Suppressor macrophage treated with lipopolysaccharide for 1 hour (primary cell): ENCODE measurements at regions not wholly inside any gene's neighbourhood (a gene's known extent, or its start where the extent isn't known, plus 50 kb on each side); places are given as distances from the start of the nearest gene placed in this dataset.

Experiments used
- DNase-seq, 3 donors: peaks; one replicate each; pipeline ENCODE4 v3.0.0-alpha.2; 2020 to 2022

DNA sequence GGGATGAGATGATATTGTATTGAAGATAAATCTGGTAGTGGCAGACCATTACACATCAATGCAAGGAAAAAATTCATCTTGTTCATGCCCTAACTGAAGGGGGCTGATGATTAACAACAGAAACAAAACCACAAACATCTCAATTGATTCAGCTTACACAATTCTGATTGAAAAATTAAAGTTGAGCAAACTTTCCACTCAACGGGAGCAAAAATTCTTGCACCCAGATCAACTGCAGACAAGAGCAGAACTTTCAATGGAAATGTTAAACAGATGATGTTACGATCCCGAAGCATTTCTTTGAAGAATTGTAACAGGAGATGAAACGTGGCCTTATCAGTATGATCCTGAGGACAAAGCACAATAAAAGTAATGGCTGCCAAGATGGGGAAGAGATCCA is 172.4 kb upstream of the SOX5 start:
- no peak for DNase-seq

DNA sequence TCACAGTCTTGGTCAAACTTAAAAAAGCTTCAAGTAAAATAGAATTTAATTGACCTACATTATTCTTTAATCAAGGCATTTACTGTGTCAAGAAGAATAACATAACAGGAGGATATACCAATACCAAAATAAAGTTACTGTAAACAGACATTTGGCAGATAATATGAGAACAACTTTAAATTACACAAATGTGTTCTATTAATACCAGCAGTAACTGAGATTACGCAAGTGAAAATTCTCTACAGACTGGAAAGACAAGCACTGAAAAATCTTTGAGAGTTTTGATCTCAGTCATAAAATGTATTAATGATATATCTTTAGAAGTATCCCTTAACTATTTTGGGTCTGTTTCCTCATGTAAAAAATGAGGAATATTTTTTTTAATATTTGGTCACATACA is 169.2 kb upstream of the SOX5 start:
- DNase-seq = no peak

DNA sequence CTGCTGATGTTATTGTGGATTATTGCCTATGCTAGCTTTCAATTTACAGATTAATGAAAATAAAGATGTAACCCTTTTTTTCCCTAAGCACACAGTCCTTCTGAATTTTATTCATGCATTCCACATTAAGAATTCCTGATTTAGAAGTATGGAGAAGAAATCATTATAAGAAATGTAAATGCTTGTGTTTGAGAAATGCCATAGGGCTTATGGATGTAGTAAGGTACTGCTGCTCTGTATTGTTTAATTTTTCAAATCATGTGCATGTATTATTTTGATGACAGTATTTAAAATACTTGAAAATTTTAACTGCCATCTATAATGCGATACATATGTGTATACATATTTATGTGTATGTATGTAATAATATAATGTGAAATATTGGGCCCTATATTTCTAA is 167.1 kb upstream of the SOX5 start:
- DNase-seq = no peak

DNA sequence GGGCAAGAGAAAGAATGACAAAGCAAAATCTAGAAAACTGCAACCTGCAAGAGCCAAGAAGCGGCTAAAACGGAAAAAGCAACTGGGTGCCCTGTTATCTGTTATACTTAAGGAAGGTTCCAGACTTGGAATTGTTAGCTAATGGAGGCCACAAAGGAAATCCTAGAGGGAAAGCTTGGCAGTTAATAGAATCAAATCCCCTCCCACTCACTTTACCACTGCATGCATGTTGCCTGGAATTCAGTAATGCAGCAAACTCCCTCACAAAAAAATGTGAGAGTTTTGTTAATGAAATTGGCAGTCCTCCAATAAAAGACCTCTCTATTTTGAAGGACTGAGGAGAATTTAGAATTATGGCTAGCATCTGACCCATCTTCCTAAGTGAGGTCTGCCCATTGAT is 164.2 kb upstream of the SOX5 start:
- DNase-seq = no peak

DNA sequence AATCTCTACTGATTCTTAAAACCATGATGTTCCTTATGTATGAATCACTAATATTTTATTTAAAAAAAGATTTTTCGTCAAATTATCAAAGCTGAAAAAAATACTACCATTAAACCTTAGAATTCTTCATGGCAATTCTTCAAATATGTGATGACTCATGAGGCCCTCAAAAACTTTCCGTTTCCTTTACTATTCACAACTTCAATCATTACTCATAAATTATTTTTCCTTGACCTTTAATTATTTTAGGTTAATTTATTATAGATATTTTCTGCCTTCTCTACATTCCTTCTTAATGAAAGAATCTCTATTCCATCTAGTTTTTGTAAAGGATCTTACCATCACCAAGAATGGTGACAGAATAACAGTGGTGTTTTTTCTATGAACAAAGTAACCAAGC is 162.1 kb upstream of the SOX5 start:
- peak in 1 of 3 donors; percentile 7 for DNase-seq

DNA sequence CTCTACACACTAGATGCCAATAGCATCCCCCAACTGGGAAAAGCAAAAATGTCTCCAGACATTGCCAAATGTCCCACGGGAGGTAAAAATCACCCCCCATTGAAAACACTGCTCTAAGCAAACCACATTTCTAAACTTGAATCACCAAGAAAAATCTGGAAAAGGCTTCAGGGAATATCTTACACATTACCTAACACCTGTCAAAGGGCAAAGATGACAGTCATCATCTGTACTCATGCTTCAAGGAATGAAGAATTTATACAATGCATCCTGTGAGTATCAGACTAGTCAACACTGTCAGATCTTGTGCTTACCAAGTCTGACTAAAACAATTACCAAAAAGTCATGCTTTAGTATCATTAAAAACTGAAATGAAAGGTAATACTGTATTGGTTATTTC is 161.6 kb upstream of the SOX5 start:
- DNase-seq = no peak

DNA sequence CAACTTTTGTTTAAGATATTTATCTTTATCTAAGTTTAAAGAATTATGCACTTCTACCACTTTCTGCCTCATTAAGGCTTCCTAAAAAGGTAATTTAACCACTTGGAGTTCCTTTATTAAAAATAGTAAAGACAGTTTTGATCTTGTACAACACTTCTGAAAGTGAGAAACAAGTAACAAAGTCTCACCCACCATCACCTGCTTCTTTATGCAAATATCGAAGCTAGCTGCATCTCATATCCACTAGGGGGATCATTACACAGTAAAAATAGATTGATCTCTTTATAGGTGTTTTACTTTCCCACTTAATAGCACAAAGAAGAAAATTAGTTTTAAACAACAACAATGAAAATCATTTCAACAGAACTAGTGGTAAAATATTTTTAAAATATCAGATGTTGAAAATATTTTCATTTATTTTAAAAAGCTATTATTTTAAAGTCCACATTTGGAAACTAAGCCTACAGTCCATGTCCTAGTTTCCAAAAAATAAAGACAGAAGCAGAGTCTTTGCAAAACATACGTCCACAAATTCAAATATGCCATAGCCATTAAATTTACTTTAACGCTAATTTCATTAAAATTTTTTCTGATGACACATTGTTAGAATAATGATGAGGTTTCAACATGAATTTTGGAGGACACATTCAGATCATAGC is 160.0 kb upstream of the SOX5 start:
- DNase-seq = peak; percentile 16 to 41 (median 36)

DNA sequence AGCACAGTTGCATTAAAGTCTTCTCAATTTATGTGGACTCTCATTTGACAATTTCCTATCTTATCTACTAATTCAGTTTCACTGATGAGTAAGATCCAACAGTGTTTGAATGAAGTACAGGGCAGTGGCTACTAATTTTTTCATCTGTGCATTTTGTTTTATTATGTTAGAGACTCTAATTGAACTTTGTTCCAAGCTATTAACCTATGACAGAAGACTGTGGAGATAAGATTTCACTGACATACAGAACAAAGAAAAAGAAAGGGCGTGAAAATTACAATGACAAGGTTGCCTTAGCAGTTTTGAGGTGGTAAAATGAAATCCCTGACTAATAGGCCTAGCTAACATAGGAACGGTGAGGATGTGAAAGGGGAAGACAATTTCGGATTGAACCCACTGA is 153.2 kb upstream of the SOX5 start:
- DNase-seq = no peak

DNA sequence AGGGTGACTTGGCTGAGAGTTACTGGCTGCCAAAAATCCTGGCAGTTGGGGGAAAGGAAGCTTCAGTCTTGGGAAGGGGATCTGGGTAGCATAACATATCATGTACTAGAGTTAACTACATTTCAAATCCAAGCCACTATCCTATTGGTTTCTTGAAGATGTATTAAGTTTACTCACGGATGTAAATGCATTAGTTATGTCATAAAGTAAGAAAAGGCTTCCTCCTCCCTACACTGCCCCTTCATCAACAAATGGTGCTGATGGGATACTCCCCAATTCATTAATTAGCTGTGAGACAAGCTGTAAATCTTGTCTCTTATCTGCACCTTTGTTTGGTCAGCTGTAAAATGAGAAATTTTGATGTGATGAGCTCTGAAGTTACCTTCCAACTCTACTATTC is 150.1 kb upstream of the SOX5 start:
- DNase-seq = no peak

DNA sequence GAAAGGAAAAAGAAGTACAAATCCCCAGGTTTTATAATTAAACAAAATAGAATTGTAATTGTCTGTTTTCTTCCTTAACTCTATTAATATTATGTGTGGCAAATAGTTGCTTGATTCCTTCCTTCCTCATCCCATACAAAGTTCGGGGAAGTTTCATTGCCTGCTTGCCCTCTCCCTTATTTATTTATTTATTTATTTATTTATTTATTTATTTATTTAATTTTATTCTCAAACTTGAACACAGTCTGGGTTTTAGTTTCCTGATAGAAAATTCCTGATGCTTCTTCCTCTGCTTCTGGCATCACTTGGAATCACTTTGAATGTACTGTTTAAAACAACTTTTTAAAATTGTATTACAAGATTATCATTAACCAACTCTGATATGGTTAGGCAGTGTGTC is 145.8 kb upstream of the SOX5 start:
- DNase-seq = no peak

DNA sequence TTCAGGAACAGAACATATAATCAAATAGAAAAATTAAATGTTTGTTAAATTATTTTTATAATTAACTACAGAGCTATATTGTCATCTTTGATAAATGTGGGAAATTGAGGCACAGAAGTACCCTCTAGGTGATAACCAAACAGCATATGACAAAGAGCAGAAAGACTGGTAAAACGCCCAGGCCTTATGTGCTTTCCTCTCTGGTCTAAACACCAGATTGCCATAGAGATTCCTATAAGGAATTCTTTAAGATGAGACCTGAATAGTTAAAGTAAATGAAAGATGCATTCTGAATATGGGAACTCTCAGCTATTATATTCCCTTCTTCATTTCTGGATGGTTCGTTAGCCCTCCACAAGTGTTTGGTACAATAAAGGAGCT is 140.0 kb upstream of the SOX5 start:
- DNase-seq = no peak

DNA sequence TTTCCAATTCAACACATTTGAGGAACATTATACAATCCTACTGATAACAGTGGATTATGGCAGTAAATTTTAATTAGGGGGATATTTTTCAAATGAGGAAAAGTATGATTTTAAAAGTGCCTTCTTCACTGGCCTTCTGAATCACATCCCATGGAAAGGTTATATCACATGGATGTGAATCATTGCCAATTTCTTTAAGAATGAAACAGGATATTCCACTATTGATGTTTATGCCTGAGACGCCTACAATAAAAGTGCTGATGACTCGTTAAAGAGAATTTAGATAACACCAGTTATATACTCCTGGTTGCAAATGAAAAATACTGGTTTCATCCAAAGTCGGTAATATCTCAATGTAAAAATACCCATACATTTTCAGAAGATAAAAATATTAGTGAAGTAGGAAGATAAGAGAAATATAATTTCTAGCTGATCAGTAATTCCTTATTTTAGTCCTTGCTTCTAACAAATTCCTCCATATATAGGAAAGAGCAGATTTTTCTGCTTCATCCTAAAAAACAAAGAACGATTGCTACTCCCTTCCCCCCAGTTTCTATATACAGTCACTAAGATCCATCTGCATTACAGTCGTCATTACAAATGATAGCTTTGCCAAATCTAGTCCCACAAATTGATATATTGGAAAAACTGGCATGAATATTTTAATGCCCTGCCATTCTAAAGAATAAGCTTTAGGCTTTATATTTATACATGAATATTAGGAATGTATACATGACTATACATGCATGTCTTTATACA is 139.5 kb upstream of the SOX5 start:
- no peak for DNase-seq

DNA sequence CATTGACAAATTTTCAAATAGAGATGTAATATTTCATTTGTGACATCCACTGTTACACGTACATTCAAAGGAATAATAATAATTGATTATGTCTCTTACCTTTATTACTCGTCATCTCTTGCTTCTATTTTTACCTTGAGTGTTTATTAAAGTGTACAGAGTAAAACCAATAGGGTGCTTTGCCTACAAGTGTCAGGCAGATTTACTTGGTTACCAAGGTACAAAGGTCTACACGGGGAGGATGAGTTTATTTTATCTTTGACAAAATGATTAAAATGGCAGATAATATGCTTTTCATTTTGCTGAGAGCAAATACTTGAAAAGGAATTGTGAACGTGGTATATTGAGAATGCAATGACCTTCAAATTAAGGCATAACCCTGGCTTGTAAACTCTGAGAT is 137.8 kb upstream of the SOX5 start:
- no peak for DNase-seq

DNA sequence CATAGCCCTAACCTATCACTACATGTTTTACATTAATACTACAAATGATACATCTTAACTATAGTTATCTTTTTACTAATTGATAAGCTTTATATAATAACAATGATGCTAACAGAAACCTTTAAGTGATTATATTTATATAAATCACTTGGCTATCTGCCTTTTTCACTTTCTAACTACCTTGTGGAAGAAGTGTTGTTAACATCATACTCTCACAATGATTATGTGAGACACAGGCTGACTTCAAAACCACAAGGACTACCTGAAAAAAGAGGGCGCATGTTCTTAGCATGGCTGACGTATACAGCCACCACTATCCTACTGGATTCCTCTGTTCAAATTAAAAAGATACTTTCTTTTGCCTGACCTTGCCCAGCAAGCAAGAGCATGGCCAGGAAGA is 135.3 kb upstream of the SOX5 start:
- DNase-seq = no peak

DNA sequence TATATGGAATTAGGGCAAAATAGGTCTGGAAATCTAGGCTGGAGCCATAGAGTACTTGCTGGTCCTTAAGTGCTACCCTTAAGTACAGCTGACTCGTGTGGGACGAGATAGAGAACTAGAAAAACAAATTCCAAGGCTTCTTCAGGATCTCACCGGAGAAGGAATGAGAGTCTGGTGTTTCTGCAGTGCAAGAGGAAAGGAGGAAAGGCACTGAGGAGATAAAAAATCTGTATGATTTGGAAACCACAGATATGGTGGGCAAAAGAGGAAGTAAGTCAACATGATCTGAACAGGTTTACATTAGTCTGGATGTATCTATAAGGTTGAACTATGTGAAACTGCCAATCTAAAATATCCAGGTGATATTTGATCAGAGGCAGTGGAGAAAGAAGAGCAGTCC is 134.4 kb upstream of the SOX5 start:
- no peak for DNase-seq

DNA sequence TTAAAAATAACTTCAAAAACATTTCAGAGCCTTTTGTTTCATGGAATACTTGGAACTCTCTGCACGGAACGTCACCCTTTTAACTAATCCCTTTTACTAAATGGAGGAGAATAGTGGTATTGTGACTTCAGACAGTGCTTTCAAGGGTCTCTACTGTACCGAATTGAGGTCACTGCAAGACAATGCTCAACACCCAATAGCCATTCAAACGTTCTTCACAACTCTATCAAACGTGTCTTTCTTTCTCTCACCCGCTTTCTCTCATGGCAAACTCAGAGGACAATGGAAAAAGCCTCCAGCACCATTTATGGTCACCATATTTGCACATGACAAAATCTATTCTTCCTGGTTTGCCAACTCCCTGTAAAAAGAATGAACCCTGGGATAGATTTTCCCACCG is 132.1 kb upstream of the SOX5 start:
- DNase-seq = no peak

DNA sequence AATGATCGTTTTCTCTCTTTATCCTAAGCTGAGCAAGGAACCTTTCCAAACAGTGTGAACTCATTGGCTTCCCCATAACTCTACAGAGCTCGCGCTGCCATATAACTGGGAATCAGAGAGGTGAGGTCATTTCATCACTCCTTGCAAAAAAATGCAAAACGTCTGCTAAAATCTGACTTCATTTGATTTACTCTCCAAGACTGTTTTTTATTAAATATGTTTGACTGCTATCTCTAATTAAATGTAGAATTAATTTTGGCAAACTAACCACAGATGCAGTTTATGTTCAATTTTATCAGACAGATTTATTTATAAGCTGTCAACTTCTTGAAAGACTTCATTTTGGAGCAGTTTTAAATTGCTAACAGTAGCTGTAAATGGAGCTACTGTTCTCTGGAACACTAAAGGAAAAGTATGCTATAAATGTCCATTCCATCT is 131.6 kb upstream of the SOX5 start:
- DNase-seq = no peak

DNA sequence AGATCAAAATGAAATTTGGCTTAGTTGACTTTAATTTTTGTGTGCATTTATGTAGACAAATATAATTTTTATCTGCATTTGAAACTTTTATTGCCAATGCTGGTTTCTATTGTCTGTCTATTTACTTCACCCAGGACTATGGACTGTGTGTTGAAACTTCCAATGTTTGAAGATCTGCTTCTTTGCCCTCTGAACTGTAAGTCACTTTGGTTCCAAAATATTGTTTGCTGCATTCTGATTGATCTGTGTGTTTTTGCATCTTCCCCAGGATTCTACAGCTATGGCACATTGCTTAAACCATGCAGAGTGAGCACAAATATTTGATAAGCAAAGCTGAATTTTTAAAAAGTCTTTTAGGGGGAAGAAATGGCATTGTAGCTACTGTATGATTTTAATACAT is 131.0 kb upstream of the SOX5 start:
- DNase-seq = no peak

DNA sequence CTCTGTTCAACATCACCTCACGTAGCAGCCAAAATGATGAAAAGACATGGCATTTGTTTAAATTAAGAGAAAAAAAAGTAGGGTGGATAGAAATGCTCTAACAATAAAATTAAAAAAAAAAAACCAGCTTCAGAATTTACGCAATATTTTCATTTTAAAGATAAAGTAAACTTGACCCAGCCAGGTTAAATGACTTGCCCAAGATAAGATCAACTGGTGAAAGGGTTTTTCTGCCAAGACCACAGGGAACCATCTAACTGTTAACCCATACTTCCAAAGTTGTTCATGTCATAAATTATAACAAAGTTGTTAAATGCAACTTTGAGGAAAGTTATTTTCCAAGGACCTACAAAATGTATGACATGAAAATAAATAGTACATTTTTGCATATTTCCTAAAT is 129.6 kb upstream of the SOX5 start:
- DNase-seq = no peak

DNA sequence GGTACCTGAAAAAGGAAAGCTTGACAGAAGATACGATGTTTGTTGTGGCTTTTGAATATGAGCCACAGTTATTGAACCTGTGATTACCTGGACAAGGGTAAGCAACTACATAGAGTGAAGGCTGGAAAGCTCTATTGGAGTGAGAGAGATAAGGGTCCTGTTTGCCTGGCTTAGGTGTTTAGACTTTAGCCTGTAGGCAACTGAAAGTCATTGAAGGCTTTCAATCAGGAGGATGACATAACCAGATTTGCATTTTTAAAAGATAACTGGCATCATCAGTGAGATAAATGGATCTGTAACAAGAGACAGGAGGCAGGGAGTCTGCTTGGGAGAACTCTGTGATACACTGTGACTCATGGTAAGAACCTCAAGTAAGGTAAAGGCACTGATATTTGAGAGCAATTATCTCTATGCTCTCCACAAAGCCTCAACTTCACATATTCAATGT is 128.9 kb upstream of the SOX5 start:
- no peak for DNase-seq

DNA sequence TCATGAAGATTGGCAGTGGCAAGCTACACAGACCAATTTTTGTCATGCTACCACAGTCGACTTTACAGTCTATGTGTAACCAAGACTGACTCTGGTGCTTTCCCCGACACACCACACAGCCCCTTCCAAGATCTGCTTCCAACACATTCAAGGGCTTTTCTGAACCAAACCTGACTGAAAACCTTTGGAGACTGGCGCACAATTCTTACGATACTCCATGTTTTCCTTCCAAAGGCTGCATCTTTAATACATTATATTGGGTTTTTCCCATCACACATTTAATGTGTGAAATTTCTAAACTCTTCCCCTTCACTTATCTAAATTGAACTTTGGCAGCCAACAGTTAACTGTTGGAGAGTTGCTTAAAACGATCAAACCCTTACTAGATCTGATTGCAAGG is 127.7 kb upstream of the SOX5 start:
- no peak for DNase-seq

DNA sequence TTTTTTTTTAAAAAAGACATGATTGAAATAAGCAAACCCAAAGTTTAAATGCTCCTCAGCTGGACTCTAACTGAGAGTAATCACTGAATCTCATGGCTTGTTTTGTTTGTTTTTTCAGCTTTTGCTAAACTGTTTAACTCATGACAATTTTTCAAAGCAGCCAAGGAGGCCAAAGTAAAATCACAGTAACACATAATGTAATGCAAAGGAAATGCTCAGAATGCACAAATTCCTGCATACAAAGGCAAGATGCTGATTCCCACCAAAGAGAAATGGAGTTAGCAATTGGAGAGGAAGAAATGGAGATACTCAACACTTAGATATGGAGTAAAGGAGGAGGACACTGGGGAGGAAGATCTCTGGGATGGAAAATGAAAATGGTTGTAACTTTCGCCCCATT is 126.2 kb upstream of the SOX5 start:
- DNase-seq = no peak

DNA sequence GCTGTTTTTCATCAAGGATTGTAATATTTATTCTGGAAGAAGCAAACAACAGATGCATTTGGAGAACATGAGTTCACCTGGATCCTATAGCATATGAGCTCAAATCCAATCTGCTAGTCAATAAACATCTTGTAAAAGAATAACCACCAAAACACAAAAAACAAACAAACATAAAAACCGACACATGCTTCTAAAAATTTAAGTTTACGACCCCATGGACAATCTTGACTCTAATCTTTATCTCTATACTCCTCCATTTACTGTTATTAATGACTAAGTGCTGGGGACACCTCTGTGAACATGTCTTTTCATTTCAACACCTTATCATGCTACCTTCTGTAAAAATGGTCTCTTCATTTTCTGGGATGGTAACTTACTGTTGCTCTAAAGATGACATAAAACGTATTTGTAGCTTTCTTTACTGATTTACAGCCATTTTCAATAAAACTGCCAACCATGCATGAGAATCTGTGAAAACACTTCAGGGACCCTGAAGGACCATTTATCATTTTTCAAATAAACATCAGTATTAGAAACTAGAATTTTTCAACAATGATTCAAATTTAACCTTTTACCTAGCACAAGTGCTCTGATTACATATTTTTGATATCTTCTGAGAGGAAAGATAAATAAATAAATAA is 123.8 kb upstream of the SOX5 start:
- no peak for DNase-seq

DNA sequence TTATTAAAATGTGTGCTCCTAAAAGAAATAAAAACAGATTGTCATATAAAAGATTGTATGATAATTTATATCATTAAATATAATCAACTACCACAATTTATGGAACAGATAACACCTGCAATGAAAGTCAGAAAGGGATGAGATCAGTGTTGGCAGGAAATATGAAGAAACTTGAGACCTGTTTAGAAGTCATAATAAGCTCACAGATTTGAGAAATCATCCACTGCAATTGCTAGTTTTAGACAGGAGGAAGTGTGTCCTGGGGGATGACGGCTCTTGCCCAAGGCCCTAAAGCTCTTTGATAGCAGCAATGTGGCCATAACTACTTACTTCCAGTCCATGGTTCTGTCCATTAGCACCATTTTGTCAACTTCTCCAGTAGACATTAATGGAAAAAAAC is 122.8 kb upstream of the SOX5 start:
- DNase-seq = no peak
